Uterus (tissue), 2 donors: ENCODE measurements at regions not wholly inside any gene's neighbourhood (a gene's known extent, or its start where the extent isn't known, plus 50 kb on each side); places are given as distances from the start of the nearest gene placed in this dataset.

Experiments
- POLR2A ChIP-seq, 2 donors: fragments of 450-650 bp; IDR thresholded peaks; one replicate each; pipeline ENCODE4 v1.6.1; 2016; ENCODE audit warnings: antibody characterized with exemption in 2 of 2, mild to moderate bottlenecking in 1 of 2, moderate library complexity in 1 of 2
- TF ChIP-seq, protein P1 (sequence below), 4 experiments: fragments of 200-600 bp in 2 of 4; fragments of 450-650 bp in 2 of 4; sonication (generic) in 2 of 4; IDR thresholded peaks; one replicate each; pipeline ENCODE4 v1.5.1; 2016 to 2019; ENCODE audit warnings: antibody characterized with exemption in 4 of 4, mild to moderate bottlenecking in 2 of 4, moderate library complexity in 1 of 4

DNA sequence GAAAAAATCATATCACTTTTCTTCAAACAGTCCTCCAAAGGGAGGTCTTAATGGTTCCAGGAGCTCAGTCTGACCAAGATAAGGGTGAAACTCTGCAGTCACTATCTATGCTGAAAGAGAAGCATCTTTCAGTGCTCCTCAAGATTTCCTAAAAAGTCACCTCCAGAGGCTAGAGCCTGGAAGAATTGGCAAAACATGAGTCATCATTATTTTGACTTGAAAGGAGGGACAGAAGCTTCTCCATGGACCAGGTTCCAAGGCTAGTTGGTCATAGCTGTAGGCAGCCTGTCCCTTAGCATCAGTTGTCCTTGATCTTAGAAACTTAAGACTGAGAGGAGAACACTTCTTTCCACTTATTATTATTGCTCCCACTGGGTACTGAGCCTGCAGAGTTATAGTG is 219.0 kb upstream of the ASIC2 start:
- TF ChIP-seq POLR2A (IDR thresholded peaks at IDR 0.05): no peak
- TF ChIP-seq, protein P1, sequence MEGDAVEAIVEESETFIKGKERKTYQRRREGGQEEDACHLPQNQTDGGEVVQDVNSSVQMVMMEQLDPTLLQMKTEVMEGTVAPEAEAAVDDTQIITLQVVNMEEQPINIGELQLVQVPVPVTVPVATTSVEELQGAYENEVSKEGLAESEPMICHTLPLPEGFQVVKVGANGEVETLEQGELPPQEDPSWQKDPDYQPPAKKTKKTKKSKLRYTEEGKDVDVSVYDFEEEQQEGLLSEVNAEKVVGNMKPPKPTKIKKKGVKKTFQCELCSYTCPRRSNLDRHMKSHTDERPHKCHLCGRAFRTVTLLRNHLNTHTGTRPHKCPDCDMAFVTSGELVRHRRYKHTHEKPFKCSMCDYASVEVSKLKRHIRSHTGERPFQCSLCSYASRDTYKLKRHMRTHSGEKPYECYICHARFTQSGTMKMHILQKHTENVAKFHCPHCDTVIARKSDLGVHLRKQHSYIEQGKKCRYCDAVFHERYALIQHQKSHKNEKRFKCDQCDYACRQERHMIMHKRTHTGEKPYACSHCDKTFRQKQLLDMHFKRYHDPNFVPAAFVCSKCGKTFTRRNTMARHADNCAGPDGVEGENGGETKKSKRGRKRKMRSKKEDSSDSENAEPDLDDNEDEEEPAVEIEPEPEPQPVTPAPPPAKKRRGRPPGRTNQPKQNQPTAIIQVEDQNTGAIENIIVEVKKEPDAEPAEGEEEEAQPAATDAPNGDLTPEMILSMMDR (IDR thresholded peaks at IDR 0.05): no peak
